Panc1 (cell line): ENCODE measurements at regions not wholly inside any gene's neighbourhood (a gene's known extent, or its start where the extent isn't known, plus 50 kb on each side); places are given as distances from the start of the nearest gene placed in this dataset.

Experiments used
- ATAC-seq: fragments of 200-7000 bp; cut with Tn5 transposase; 2 replicates; pipeline ENCODE4 v1.9.1; 2020; ENCODE audit warnings: mild to moderate bottlenecking, moderate library complexity
- BruUV-seq: library from RNA; stranded (reverse); fragments of 400-500 nt; replicated peaks from 2 replicates; lab custom pipeline; 2021; lab: Mats Ljungman, UMichigan
- CTCF ChIA-PET: fragments of 300-600 bp; sonication (Branson Sonifier 250); formaldehyde crosslinking; loops from one replicate; lab custom pipeline; 2022; ENCODE audit warnings: antibody characterized with exemption; lab: Charles Lee
- POLR2A ChIA-PET: fragments of 300-600 bp; sonication (Branson Sonifier 250); formaldehyde crosslinking; loops from one replicate; lab custom pipeline; 2022; ENCODE audit warnings: antibody characterized with exemption; lab: Charles Lee
- DNase-seq: peaks from one replicate; pipeline ENCODE4 v3.0.0-alpha.2; 2010; ENCODE audit warnings: low read depth, low spot score
- H3K27ac ChIP-seq: 2 replicates; pipeline ENCODE4 v1.5.1; 2011; ENCODE audit warnings: mild to moderate bottlenecking, low read length, inconsistent platforms
- H3K27me3 ChIP-seq: fragments of 200-500 bp; sonication (Bioruptor generic); 2 replicates; pipeline ENCODE4 v1.6.0; 2014; ENCODE audit warnings: low read length, inconsistent platforms; ENCODE audit not compliant: control insufficient read depth, insufficient read depth
- H3K36me3 ChIP-seq: fragments of 200-500 bp; sonication (Bioruptor generic); 2 replicates; pipeline ENCODE4 v1.5.1; 2014; ENCODE audit warnings: inconsistent platforms, mild to moderate bottlenecking, low read length, moderate library complexity; ENCODE audit not compliant: control insufficient read depth, insufficient read depth
- H3K4me1 ChIP-seq: 2 replicates; pipeline ENCODE4 v1.5.1; 2011; ENCODE audit warnings: inconsistent platforms, mild to moderate bottlenecking, low read length, moderate library complexity; ENCODE audit not compliant: control insufficient read depth, insufficient read depth
- H3K4me3 ChIP-seq, 2 experiments: 2 replicates each; pipeline ENCODE4 v1.5.1; 2011 to 2012; ENCODE audit warnings: low read depth in 2 of 2, low read length in 2 of 2, mild to moderate bottlenecking in 2 of 2, inconsistent platforms in 1 of 2, moderate library complexity in 1 of 2
- H3K9me3 ChIP-seq: fragments of 200-500 bp; sonication (Bioruptor generic); 2 replicates; pipeline ENCODE4 v1.5.1; 2014; ENCODE audit warnings: low read depth, mild to moderate bottlenecking, inconsistent platforms, low read length, moderate library complexity; ENCODE audit not compliant: control insufficient read depth, insufficient read depth
- CTCF ChIP-seq: fragments of 450-650 bp; IDR thresholded peaks from 2 replicates; pipeline ENCODE4 v1.5.1; 2017; ENCODE audit warnings: mild to moderate bottlenecking
- POLR2AphosphoS5 ChIP-seq: IDR thresholded peaks from 2 replicates; pipeline ENCODE4 v1.6.1; 2012; ENCODE audit warnings: mild to moderate bottlenecking, low read depth, low read length, moderate library complexity
- REST ChIP-seq, 2 experiments: IDR thresholded peaks; 2 replicates each; pipeline ENCODE4 v1.6.1; 2011 to 2012; ENCODE audit warnings: low read depth in 2 of 2, control low read depth in 1 of 2, low read length in 1 of 2, mild to moderate bottlenecking in 1 of 2, moderate library complexity in 1 of 2; ENCODE audit not compliant: insufficient read depth in 1 of 2
- SIN3A ChIP-seq: IDR thresholded peaks from 2 replicates; pipeline ENCODE4 v1.6.1; 2012; ENCODE audit warnings: low read depth, mild to moderate bottlenecking, low read length, moderate library complexity, borderline replicate concordance; ENCODE audit not compliant: insufficient read depth
- TCF7L2 ChIP-seq: IDR thresholded peaks from 2 replicates; pipeline ENCODE4 v1.6.1; 2011; ENCODE audit warnings: mild to moderate bottlenecking, low read depth, low read length, inconsistent platforms
- in situ Hi-C: cut with HindIII; loops from 2 replicates; pipeline ENCODE4 v1.10.0; 2016; ENCODE audit warnings: low sequenced_read_pairs, low pct_unique_long_range_greater_than_20kb
- intact Hi-C: fragments of 100-400 bp; cut with micrococcal nuclease; formaldehyde crosslinking; loops from one replicate; pipeline ENCODE4 v1.10.0; 2022; ENCODE audit not compliant: unreplicated experiment

GRCh38 chr2:220120041-220120440 lies 492.6 kb downstream of the SLC4A3 start:
- no peak for DNase-seq
- Histone ChIP-seq H3K27ac (no peak overlapping the region), H3K9me3 (no peaks in the 10 kb centered on the region), H3K4me3 (no peak overlapping the region), H3K36me3 (no peaks in the 10 kb centered on the region), H3K4me1 (no peaks in the 10 kb centered on the region), H3K27me3 (no peaks in the 10 kb centered on the region)
- intact Hi-C loops = no loop called here
- TF ChIP-seq SIN3A (no peak), TCF7L2 (no peak), CTCF (no peak), POLR2AphosphoS5 (no peak), REST (IDR thresholded peaks at IDR 0.05; ENCODE audit: insufficient read depth in 1 of 2, low read depth in 2 of 2, low read length in 1 of 2) (no peak)
- no TSS peak for BruUV-seq
- POLR2A ChIA-PET = no interaction called here
- CTCF ChIA-PET = no interaction called here
- in situ Hi-C loops = no loop called here
- ATAC-seq = no peak

GRCh38 chr2:220123751-220124150 lies 496.3 kb downstream of the SLC4A3 start:
- ATAC-seq (no peak), DNase-seq (no peak)
- ChIA-PET CTCF (no interaction called here), POLR2A (no interaction called here)
- TF ChIP-seq CTCF = no peak
- TF ChIP-seq TCF7L2 = no peak
- TF ChIP-seq REST (IDR thresholded peaks at IDR 0.05; ENCODE audit: insufficient read depth in 1 of 2, low read depth in 2 of 2, low read length in 1 of 2) = no peak
- no peak for TF ChIP-seq POLR2AphosphoS5
- no peak for TF ChIP-seq SIN3A
- intact Hi-C loops (no loop called here), in situ Hi-C loops (no loop called here)
- Histone ChIP-seq H3K36me3 (no peaks in the 10 kb centered on the region), H3K4me1 (no peaks in the 10 kb centered on the region), H3K27me3 (no peaks in the 10 kb centered on the region), H3K27ac (no peak overlapping the region), H3K9me3 (no peaks in the 10 kb centered on the region), H3K4me3 (no peak overlapping the region)
- BruUV-seq = no TSS peak
